ENCODE measurements at regions not wholly inside any gene's neighbourhood (a gene's known extent, or its start where the extent isn't known, plus 50 kb on each side); places are given as distances from the start of the nearest gene placed in this dataset.
A peak's percentile ranks its signal among the peaks of the same experiment; 100 is the strongest.
"Not testable (repeated sequence)": the region's sequence is repeated elsewhere in the genome, so short reads cannot be mapped to it uniquely, and the experiment has no call there.

DNA sequence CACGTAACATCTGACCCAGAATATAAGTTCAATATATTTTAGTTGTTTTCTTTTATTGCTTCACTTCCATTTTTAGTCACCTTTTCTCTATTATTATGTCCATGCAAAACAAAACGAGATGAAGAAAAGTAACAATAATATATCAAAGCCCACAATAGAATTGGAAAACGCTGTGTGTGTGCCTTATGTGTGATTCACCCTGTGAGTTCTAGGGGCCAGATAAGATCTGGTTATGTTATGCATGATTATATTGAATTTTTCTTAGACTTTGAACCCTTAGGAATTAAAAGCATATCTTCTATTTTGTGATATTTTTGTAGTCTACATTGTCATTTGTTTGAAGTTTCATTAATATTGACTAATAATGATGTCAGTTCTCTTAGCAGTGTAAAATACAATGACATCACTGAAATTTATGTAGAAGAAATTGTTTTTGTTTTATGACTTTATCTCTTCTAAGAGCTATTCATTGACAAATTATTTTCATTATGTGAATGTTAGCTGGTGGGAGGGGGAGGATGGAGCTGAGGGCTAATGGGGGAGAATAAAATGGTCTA is 243.6 kb downstream of the TFAP2B start:
- no peak for DNase-seq

DNA sequence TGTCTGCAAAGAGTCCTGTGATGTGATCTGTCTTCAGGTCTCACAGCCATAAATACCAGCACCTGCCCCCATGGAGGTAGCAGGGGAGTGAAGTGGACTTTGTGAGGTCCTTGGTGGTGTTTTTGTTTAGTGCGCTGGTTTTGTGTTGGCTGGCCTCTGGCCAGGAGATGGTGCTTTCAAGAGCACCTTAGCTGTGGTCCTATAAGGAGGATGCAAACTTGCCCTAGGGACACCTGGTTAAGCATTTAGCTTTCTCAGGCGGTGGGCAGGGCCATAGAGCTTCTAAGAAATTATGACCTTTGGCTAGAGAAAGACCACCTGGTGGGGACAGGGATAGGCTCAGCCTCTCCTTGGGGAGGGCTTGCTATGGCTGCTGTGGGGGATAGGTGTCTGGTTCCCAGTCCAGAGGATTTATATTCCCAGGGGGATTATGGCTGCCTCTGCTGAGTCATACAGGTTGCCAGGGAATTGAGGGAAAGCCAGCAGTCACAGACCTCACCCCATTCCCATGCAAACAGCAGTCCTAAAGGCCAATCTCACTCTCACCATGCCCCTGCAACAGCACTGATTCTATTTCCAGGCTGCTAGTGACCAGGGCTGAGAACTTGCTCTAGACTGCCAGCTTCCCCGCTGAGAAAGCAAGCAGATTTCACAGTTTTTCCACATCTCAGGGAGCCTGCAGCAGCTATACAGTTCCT is 259.3 kb downstream of the TFAP2B start:
- DNase-seq: peak; percentile 8

DNA sequence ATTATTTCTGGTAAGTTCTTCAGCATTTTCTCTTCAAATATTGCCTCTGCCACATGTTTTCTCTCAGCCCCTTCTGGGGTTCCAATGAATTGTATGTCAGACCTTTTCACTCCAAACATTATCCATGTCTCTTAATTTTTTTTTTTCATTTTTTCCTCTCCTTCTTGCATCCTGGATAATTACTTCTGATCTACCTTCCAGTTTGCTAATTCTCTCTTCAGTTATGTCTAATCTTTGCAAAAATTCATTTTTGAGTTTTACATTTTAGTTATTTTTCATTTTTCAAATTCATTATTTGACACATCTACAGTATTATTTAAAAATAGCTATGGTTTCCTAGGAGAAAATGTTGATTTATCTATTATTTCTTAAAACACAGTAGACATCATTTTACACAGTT is 271.7 kb downstream of the TFAP2B start:
- no peak for DNase-seq

DNA sequence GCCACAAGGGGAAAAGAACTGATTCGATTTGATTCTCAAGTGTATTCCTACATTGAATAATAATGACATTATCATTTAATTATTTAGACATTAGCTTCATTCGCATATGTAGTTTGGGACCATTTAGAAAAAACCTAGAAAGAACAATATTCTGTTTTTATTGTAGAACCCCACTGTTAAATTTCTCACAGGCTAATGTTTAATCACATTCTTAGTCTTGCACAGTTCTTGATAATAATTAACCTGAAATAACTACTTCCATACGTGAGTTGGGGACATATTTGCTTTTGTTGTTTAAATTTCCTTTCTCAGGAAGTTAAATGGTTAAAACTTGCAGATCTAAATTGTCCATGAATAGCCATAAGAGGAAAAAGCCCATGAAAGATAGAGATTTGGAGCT is 275.2 kb downstream of the TFAP2B start:
- no peak for DNase-seq

DNA sequence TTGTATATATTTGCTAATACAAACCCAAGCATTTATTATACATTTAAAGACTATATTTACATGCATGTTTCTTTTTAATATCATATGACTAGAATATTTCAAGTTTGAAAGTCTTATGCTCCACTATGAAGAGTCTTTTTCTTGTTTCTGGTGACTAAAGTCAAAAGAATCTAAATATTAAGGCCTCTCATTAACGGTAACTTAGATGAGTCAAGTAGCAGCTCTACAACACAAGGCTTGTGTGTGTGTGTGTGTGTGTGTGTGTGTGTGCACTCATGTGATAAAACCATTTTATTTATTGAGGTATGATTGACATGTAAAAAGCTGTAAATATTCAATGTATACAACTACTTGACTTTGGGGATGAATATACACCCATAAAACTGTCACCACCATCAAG is 275.6 kb downstream of the TFAP2B start:
- no peak for DNase-seq

DNA sequence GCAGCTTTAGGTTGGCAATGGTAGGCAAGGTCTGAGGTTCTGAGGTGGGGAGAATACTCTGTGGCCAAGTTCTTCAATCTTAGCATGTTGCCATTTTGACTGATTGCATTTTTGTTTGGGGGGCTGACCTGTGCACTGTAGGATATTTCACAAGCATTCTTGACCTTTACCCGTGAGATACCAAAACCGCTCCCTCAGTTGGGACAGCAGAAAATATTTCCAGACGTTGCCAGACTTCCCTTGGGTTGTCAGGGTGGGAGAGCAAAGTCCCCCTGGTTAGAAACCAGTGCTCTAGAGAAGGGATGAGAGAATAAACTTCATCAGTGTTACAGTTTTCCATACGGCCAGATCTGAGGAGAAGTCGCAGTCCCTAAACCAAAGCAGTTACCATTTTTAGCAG is 279.6 kb downstream of the TFAP2B start:
- DNase-seq: no peak

DNA sequence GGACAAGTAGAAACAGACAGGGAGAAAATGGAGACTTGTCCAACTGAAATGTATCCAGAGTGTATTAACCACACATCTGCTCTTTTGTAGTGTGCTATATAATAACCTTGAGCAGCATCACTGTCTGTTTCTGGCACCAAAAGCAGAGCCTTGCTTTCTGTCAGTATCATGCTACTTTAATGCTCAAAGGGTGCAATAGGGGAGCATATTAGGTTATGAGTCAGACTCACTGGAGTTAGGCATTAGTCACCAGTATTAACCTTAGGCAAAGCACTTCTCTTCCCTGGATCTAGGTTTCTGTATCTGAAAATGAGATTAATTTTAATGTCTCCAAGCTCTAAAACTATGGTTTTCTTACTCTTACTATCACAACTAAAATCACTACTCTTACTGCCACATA is 280.1 kb downstream of the TFAP2B start:
- DNase-seq: no peak

DNA sequence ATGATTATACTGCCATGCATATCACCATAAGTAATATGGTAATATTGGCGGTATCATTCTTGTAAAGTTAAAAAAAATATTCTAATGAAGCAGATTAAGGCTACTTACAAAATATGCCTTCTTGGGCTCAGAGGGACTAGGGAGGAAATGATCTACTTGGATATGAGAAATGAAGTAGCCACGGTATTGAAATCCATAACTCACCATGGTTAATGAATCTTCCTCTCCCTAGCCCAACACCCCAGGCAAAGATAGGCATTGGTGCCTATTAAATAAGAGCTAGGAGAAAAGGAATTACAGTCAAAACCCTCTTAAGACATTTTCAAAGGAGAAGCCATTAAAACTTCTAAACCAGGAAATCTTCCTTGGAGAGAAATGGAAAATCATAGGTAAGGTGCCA is 280.5 kb downstream of the TFAP2B start:
- no peak for DNase-seq

DNA sequence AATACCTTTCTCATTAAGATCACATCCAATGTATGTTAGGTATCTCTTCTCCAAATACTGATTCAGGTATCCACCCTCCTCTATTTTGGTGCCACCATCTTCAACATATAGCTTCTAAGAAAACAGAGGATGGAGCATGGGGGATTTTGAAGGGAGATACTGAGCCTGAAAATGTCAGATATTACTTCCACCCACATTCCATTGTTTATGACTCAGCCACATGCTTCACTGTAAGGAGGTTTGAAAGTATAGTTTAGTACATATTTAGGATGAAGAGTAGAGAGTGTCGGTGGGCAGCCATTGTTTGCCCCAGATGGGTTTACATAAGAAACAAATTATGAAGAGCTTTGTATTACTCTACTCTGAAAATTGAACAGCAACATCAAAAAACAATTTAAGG is 286.7 kb downstream of the TFAP2B start:
- DNase-seq: no peak

DNA sequence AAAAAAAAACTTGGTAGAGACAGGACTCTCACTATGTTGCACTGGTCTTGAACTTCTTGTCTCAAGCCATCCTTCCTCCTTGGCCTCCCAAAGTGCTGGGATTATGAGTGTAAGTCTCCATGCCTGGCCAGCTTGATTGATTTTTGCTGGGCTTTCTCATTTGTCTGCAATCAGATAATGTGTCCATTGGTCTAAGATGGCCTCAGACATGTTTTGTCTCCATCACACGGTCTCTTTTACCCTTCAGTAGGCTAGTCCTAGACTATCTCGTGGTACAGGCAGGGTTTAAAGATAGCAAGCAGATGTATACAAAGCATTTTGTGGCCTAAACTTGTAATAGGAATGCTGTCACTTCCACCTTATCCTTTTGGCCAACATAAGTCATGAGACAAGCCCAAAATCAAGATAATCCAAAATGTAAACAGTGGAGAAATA is 289.1 kb downstream of the TFAP2B start:
- DNase-seq: no peak

DNA sequence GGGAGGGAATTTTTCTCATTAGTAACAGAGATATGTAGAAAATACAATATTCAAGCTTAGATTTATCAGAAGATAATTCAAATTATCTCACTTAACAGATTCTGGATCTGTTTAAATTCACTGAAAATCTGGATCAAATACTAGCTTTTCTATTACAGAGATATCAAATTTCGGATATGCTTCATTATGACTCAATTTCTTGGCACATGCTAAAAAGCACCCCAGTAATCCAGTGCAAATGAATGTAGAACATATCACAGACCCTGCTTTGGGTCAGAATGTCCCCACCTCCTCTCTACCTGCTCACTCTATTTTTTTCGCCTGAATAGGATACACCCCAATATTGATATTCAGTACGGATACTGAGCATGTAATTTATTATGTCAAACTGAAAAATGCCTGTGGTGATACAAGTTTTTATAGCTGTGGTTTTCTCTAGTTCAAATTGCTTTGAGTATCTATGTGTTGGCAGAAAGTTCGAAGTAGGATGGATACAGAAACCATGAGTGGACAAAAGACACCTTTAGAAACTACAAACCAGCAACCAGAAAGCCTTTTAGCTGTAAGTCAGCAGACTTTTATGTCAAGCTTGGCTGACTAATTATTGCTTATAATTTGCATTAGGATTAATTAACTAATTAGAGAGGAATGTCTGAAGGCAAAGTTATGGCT is 290.0 kb downstream of the TFAP2B start:
- DNase-seq: no peak

DNA sequence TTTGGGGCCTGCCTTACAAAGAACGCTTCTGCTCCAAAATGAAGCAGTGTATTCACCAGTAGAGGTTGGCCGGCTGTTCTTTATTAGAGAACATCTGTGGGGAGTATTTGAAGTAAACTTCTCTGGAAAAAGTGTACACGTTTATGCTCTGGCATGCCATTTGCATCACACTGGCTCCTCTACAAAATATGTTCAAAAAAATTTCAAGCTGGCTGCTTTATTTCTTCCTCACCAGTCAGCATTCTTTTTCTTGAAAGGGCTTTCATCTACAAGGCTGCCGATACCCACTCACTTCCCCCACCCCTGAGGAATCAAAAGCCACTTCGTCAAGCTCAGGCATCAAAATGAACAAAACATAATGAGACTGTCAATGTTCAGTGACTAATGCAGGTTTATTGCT is 294.1 kb downstream of the TFAP2B start:
- no peak for DNase-seq

DNA sequence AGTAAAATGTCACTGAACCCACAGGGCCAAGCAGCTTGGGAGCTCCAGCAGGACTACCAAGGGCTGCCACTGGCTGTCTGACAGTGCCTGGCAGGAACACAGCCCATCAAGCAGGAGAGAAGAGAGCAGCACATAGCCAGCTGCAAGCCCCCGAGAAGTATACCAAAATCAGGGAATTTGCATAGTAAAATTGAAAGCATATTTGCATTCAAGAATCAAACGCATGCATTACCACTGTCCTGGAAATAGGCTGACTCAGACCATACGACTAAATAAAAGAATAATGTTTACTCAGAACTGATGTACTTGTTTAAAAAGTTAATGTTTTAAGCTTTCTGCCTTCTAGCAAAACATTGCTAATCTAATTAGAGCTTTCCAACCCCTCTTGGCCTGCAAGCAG is 298.1 kb downstream of the TFAP2B start:
- DNase-seq: no peak

DNA sequence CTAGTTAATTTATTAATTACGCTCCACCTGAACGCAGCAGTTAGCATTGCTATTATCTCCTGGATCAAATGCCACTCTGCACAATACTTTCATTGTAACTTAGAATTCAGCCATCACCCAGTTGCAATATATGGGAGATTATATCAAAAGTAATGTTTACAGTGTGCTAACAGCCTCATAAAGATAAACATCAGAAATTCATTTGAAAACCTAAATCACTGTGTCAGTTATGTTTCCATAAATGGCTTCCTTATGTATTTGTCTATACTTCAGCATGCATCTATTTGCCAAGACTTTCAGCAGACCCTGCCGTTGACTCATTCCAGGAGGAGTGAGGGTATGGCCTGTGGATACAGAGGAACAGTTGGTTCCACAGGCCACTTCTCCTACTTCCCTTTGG is 300.1 kb downstream of the TFAP2B start:
- DNase-seq: no peak

DNA sequence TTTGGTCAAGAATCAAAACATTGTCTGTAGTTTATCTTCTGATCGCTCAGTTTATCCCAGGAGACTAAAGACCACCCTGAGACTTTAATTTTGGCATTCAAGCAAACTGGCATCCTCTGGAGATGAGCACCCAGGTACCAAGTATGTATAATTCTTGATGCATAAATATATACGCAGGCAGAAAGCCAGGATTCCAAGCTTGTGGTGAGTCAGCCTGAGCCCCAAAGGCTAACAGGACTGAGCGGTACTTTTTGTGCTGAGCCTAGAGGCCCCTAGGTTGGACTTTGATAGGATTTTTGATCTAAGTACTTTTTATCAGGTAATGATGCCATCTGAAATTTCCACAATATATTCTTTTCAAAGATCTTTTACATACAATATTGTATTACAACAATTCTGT is 301.3 kb downstream of the TFAP2B start:
- DNase-seq: no peak

DNA sequence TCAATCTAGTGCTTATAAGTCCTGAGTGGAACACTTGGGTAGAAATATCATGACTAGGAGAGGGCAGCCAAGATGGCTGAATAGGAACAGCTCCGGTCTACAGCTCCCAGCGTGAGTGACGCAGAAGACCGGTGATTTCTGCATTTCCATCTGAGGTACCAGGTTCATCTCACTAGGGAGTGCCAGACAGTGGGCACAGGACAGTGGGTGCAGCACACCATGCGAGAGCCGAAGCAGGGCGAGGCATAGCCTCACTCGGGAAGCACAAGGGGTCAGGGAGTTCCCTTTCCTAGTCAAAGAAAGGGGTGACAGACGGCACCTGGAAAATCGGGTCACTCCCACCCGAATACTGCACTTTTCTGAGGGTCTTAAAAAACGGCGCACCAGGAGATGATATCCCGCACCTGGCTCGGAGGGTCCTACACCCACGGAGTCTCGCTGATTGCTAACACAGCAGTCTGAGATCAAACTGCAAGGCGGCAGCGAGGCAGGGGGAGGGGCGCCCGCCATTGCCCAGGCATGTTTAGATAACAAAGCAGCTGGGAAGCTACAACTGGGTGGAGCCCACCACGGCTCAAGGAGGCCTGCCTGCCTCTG is 302.8 kb downstream of the TFAP2B start:
- not testable (repeated sequence) for DNase-seq

DNA sequence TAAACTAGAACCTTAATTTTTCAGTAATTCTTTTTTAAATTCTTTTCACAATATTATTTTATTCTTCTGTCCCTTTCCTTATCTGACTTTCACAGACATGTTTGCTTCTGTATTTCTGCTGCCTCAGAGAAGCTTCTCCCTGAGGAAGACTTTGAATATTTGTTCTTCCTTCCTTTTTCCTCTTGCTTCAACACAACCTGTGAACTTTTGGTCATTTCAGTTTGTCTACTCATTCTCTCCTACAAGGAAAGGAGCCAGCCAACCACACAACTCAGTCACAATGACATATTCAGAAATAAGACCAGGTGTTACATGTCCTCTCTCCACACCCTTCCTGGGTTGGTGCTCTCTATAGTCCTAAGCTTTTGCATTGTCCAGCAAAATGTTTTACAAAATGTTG is 310.4 kb downstream of the TFAP2B start:
- DNase-seq: no peak

DNA sequence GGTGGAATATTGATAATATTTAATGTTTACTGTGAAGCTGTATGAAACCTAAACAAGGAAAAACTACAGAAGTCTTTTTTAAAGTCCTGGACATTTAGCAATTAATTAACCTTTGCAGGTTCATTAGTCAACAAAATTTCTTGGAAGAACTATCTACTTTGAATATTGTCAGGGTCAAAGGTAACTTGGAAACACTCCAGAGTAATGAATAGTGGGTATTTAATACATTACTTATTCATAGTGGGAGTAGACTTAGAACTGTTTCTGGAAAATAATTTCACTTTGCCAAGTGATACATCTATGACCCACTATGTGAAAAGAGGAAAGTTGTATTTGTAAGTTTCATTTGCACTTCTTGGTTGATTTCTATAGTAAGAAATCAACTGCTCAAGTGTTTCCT is 319.1 kb downstream of the TFAP2B start:
- DNase-seq: no peak

DNA sequence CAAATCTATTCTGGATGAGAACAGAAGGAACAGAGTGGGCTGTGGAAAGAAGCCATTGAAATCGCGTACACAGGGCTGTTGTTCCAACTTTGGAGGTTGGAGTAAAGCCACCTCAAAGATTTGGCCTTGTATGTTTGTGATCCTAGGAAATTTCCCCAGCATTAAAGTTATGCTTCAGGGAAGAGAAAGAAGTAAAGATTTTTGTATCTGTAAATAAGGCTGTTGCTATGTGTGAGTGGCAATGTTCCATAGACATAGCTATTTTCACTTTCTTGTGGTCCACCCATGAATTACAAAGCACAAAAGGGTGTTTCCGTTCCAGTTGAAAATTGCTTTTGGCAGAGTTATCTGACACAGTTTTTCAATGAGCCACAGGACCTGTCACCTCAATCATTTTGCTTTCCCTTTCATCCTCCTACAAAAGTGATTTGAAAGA is 321.3 kb downstream of the TFAP2B start:
- no peak for DNase-seq

DNA sequence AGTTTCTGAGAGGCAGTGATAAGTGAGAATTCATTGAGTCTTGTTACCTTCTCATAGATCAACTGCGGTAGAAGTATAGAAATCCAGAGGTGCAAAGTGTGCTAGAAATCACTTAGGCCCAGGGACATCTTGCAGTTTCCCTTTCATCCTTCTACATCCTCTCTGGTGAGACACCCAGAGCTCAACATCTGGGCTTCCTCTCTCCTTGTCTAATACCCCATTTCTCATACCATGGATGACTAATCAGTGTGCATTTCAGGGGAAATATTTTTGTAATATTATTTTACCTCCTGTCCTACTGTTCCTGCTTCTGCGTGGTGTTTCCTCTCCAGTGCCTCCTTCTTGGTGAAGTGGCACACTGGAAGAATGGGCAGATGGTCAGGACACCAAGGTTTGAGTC is 322.4 kb downstream of the TFAP2B start:
- no peak for DNase-seq

DNA sequence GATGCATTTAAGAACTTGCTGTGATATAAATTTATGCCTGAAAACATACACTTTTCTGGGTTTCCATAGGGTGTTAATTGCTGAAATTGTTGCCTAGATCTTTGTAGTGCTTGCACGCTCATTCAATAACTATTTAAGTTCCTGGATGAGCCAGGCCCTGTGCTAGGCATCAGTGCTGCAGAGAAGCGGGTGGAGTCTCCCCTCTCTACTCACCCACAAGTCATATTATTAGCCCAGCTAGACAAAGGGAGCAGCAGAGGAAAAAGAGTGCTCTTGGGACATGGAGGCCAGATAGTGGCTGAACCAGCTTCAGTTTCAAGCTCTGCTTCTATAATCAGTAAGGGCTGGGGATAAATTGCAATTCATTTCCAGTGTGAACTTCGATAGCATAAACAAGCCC is 329.1 kb downstream of the TFAP2B start:
- DNase-seq: no peak

DNA sequence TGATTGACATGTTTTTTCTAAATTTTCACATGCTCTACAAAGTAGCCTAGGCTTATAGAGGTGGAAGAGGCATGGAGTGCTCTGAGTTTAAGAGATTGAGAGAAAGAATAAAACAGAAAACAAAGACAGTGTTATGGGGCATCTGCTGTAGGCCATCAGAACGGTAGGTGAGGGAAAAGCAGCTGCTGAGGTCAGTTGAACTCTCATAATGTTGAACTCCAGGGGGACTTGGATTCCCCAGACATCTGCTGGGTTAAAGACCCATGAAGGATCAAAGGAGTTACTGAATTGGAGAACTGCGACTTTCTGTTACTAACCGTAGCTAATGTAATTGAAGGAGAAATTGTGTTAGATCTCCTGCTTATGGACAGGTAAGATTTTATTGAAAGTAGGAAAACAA is 333.9 kb downstream of the TFAP2B start:
- DNase-seq: no peak

DNA sequence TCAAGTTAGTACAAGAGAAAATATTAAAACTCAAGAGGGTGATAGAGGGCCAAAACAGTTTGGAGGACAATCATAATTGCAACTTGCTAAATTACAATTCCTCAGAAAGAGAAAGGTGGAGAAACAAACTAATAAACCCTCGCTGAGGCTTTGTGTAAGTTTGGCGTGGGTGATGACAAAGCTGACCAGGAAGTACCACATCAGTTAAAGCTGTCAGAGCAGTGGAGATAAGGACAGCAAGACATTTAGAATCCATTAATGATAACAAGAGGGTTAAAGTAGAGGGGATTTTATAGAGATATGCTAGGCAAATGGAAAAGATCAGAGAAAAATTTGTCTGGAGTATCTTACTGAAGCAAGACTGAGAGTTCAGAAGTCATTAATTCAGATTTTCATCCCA is 334.4 kb downstream of the TFAP2B start:
- DNase-seq: no peak

DNA sequence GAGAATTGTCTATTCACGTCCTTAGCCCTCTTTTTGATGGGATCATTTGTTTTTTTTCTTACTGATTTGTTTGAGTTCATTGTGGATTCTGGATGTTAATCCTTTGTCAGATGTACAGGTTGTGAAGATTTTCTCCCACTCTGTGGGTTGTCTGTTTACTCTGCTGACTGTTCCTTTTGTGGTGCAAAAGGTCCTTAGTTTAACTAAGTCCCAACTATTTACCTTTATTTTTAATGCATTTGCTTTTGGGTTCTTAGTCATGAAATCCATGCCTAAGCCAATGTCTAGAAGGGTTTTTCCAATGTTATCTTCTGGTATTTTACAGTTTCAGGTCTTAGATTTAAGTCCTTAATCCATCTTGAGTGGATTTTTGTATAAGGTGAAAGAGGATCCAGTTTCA is 336.3 kb downstream of the TFAP2B start:
- DNase-seq: not testable (repeated sequence)

All from NCI-H345 (cell line).